ENCODE measurements at regions not wholly inside any gene's neighbourhood (a gene's known extent, or its start where the extent isn't known, plus 50 kb on each side); places are given as distances from the start of the nearest gene placed in this dataset.

DNA sequence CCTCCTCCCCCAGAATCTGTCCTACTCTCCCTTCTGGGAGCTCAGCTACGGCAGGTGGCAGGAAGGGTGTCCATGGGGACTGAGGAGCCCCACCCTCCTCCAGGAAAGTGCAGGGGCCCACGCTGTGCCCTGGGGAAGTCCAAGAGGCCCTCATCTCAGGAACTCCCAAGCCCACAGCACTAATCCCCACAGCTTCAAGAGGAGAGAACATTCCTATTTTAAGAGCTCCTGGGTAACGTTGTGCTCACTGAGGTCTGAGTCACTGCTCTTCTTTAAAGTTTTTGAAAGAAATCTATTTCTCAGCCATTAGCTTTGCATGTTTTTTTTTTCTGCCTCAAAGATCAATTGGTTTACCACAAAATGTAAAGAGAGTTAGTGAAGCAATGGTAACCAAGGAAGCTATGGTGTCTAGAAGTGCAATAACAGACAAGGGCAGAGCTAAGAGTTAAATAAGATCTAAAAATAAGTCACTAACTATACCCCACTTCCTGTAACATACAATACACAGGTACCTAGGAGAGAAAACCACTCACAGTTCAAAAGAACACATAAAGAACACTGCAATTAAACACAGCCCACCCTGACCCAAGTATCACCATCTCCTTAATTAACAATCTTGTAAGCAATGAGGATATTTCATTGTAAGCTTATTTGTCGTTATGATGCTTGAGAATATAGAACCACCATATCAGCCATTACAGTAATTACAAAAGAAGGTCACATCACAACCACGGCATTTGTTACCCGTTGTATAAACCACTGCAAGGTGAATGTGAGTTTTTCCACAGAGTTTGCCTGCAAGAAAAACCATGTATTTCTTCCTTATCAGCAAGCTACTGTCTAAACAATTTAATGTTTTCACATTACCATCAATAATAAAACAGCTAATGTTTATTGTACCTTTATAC is 382.3 kb upstream of the SLC30A5 start:
- Histone ChIP-seq H3K4me3 (no peak overlapping the region), H3K27ac (no peak overlapping the region), H3K4me1 (no peaks in the 10 kb centered on the region), H3K9me3 (no peaks in the 10 kb centered on the region), H3K27me3 (ENCODE audit: low read depth) (no peaks in the 10 kb centered on the region), H3K36me3 (no peaks in the 10 kb centered on the region)
- TF ChIP-seq, protein P1, sequence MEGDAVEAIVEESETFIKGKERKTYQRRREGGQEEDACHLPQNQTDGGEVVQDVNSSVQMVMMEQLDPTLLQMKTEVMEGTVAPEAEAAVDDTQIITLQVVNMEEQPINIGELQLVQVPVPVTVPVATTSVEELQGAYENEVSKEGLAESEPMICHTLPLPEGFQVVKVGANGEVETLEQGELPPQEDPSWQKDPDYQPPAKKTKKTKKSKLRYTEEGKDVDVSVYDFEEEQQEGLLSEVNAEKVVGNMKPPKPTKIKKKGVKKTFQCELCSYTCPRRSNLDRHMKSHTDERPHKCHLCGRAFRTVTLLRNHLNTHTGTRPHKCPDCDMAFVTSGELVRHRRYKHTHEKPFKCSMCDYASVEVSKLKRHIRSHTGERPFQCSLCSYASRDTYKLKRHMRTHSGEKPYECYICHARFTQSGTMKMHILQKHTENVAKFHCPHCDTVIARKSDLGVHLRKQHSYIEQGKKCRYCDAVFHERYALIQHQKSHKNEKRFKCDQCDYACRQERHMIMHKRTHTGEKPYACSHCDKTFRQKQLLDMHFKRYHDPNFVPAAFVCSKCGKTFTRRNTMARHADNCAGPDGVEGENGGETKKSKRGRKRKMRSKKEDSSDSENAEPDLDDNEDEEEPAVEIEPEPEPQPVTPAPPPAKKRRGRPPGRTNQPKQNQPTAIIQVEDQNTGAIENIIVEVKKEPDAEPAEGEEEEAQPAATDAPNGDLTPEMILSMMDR (IDR thresholded peaks at IDR 0.05) = no peak
- ATAC-seq (peak; percentile 47 to 84), DNase-seq (no peak)
- intact Hi-C loops (cut with DNase I) = no loop called here

DNA sequence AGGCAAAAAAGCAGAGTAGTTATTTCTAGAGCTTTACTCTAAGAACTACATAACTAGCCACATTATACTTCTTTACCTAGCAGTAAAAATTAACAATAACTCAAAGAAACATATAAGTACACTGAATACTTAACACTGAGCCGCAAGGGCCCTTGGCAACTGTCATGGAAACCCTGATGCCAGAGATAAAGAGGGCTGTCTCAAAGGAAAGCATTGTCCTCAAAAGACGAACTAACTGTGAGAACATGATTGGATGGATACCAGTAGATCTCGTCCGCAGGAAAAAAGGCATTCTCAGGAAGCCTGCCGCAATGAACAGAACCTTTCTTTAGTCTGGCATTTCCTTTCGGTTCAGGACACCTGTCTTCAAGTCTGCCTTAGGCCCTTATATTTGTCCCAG is 379.0 kb upstream of the SLC30A5 start:
- intact Hi-C loops (cut with DNase I) = no loop called here
- Histone ChIP-seq H3K36me3 (no peaks in the 10 kb centered on the region), H3K4me3 (no peak overlapping the region), H3K27ac (no peak overlapping the region), H3K27me3 (ENCODE audit: low read depth) (no peaks in the 10 kb centered on the region), H3K9me3 (no peaks in the 10 kb centered on the region), H3K4me1 (no peaks in the 10 kb centered on the region)
- no peak for ATAC-seq
- DNase-seq = no peak
- TF ChIP-seq, protein P1 (IDR thresholded peaks at IDR 0.05) = no peak

DNA sequence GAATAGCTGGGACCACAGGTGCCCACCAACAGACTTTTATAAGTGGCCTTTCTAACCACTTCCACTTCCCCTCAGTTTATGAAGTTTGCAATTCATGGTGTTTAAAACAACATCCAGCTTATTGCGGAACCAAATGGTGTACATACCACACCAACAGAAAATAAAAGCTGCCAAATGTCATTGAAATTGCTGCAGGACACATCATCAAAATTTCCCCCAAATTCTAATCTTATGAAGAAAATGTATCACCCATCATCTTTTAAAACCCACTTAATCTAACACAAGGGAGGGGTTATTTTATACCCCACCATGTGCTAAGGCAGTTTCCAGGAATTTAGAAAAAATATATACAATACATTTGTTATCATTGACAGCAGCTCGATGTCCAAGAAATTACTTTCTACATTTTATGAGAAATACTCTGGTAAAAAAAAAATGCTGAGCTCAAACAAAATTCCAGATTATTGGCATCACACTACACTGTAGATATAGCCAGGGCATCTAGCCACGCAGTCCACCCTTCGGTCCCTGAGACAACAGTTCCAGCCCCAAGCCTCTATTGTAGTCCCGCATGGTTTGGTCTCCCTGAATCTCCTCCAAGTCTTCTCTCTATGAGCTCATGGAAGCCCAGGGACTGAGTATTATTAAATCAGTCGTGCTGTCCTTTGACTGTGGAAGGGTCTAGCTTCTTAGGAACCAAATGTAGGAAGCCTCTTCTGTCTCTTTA is 372.8 kb upstream of the SLC30A5 start:
- no peak overlapping the region for H3K27ac ChIP-seq
- H3K4me3 ChIP-seq = no peak overlapping the region
- no peaks in the 10 kb centered on the region for H3K36me3 ChIP-seq
- DNase-seq (no peak), ATAC-seq (no peak)
- no peaks in the 10 kb centered on the region for H3K27me3 ChIP-seq (ENCODE audit: low read depth)
- intact Hi-C loops (cut with DNase I) = no loop called here
- H3K4me1 ChIP-seq = no peaks in the 10 kb centered on the region
- TF ChIP-seq, protein P1 (IDR thresholded peaks at IDR 0.05) = no peak
- H3K9me3 ChIP-seq = no peaks in the 10 kb centered on the region

DNA sequence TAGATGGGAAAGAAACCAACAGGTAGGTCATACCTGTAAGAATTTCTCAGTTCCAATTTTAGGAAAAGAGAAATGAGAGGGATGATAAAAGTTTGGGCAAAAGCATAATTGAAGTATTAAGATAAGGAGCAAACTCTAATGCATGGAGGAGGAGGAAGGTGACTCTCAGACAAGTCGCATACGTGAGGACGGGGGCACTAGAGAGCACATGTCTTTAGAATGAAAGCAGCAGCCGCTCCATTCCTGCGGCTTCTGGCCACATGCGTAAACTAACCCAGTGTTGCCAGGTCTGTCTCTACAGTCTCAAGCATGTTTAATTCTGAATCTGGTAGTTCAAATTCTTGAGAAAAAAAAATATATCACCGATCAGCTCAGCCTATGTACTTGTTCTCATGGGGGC is 371.5 kb upstream of the SLC30A5 start:
- H3K36me3 ChIP-seq = no peaks in the 10 kb centered on the region
- DNase-seq (no peak), ATAC-seq (no peak)
- H3K27me3 ChIP-seq (ENCODE audit: low read depth) = no peaks in the 10 kb centered on the region
- no peaks in the 10 kb centered on the region for H3K9me3 ChIP-seq
- TF ChIP-seq, protein P1 (IDR thresholded peaks at IDR 0.05) = no peak
- H3K4me3 ChIP-seq = no peak overlapping the region
- no peaks in the 10 kb centered on the region for H3K4me1 ChIP-seq
- no peak overlapping the region for H3K27ac ChIP-seq
- intact Hi-C loops (cut with DNase I) = no loop called here

DNA sequence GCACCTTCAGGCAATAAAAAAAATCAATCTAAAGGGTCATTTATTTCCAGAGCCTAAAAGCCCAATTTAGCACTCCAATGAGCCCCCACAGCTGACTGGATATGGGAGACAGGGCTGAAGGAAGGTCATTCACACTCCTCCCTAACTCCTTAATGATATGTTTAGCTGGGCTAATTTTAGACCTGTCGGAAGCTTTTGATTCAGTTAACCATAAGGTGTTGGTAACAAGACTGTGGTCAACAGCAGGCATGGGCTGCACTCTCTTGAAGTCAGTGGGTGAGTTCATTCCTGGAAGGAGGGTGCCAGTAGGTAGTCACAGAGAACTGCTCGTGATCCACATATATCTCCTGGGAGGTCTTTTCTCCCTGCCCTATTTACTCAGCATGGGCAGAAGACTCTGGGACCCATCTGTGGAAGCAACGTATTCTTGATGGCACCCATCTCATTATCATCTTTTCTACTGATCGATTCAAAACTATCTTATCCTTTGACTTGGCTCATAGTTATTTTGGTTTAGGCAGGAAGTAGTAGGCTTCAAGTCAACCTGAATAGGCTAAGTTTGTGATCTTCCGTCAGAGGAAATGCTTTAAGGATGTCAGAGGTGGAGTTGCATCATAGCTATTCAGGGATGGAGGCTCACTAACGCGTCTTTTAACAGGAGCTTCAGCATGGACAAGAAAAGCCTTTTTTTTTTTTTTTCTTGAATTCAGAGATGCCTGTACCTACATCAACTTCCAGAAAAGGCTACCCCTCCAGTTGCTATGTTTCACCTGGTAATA is 367.7 kb upstream of the SLC30A5 start:
- no peak overlapping the region for H3K4me3 ChIP-seq
- no peaks in the 10 kb centered on the region for H3K36me3 ChIP-seq
- no peak overlapping the region for H3K27ac ChIP-seq
- H3K27me3 ChIP-seq (ENCODE audit: low read depth) = no peaks in the 10 kb centered on the region
- TF ChIP-seq, protein P1 (IDR thresholded peaks at IDR 0.05) = no peak
- intact Hi-C loops (cut with DNase I) = no loop called here
- ATAC-seq (no peak), DNase-seq (no peak)
- H3K4me1 ChIP-seq = peaks cover 5% of the 10 kb centered on the region
- no peaks in the 10 kb centered on the region for H3K9me3 ChIP-seq

Measured in lower lobe of right lung (tissue), 2 donors.